HG02943 (cell line): ENCODE measurements at regions not wholly inside any gene's neighbourhood (a gene's known extent, or its start where the extent isn't known, plus 50 kb on each side); places are given as distances from the start of the nearest gene placed in this dataset.

Experiments
- ATAC-seq: cut with Tn5 transposase; IDR thresholded peaks from one replicate; pipeline ENCODE4 v1.9.1; 2021; ENCODE audit warnings: mild to moderate bottlenecking, low read depth, moderate library complexity; ENCODE audit not compliant: unreplicated experiment

- no peak for ATAC-seq
Observed at GRCh38 chr5:166331521-166331920, 1959.9 kb upstream of the WWC1 start.

- ATAC-seq: no peak
Observed at GRCh38 chr5:166338801-166339200, 1952.6 kb upstream of the WWC1 start.

GRCh38 chr5:166340039-166340438 lies 1951.4 kb upstream of the WWC1 start:
- ATAC-seq: no peak

- no peak for ATAC-seq
Observed at GRCh38 chr5:166341740-166342337, 1949.6 kb upstream of the WWC1 start.

- no peak for ATAC-seq
Observed at GRCh38 chr5:166342402-166342801, 1949.0 kb upstream of the WWC1 start.

- ATAC-seq: no peak
Observed at GRCh38 chr5:166346726-166347374, 1944.6 kb upstream of the WWC1 start.

GRCh38 chr5:166349046-166349445 lies 1942.4 kb upstream of the WWC1 start:
- ATAC-seq: no peak

- no peak for ATAC-seq
Observed at GRCh38 chr5:166353580-166353979, 1937.9 kb upstream of the WWC1 start.

- ATAC-seq: no peak
Observed at GRCh38 chr5:166354332-166354731, 1937.1 kb upstream of the WWC1 start.

- no peak for ATAC-seq
Observed at GRCh38 chr5:166356096-166356495, 1935.3 kb upstream of the WWC1 start.

GRCh38 chr5:166358127-166358830 lies 1933.2 kb upstream of the WWC1 start:
- ATAC-seq: no peak

- ATAC-seq: no peak
Observed at GRCh38 chr5:166363087-166363760, 1928.2 kb upstream of the WWC1 start.

GRCh38 chr5:166365164-166365563 lies 1926.3 kb upstream of the WWC1 start:
- no peak for ATAC-seq

- no peak for ATAC-seq
Observed at GRCh38 chr5:166367391-166367790, 1924.1 kb upstream of the WWC1 start.

- ATAC-seq: no peak
Observed at GRCh38 chr5:166369346-166369745, 1922.1 kb upstream of the WWC1 start.

- no peak for ATAC-seq
Observed at GRCh38 chr5:166369807-166370206, 1921.6 kb upstream of the WWC1 start.

GRCh38 chr5:166370928-166371690 lies 1920.3 kb upstream of the WWC1 start:
- no peak for ATAC-seq

- no peak for ATAC-seq
Observed at GRCh38 chr5:166373817-166374216, 1917.6 kb upstream of the WWC1 start.

GRCh38 chr5:166377756-166378155 lies 1913.7 kb upstream of the WWC1 start:
- ATAC-seq: no peak

GRCh38 chr5:166379517-166379916 lies 1911.9 kb upstream of the WWC1 start:
- ATAC-seq: no peak

GRCh38 chr5:166382031-166382430 lies 1909.4 kb upstream of the WWC1 start:
- no peak for ATAC-seq
